ENCODE measurements at regions not wholly inside any gene's neighbourhood (a gene's known extent, or its start where the extent isn't known, plus 50 kb on each side); places are given as distances from the start of the nearest gene placed in this dataset.

GRCh38 chr2:47656715-47657600 is 86.2 kb upstream of the KCNK12 start:
- TF ChIP-seq, protein P1, sequence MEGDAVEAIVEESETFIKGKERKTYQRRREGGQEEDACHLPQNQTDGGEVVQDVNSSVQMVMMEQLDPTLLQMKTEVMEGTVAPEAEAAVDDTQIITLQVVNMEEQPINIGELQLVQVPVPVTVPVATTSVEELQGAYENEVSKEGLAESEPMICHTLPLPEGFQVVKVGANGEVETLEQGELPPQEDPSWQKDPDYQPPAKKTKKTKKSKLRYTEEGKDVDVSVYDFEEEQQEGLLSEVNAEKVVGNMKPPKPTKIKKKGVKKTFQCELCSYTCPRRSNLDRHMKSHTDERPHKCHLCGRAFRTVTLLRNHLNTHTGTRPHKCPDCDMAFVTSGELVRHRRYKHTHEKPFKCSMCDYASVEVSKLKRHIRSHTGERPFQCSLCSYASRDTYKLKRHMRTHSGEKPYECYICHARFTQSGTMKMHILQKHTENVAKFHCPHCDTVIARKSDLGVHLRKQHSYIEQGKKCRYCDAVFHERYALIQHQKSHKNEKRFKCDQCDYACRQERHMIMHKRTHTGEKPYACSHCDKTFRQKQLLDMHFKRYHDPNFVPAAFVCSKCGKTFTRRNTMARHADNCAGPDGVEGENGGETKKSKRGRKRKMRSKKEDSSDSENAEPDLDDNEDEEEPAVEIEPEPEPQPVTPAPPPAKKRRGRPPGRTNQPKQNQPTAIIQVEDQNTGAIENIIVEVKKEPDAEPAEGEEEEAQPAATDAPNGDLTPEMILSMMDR (IDR thresholded peaks at IDR 0.05), result no peak
- no peak for TF ChIP-seq POLR2AphosphoS5 (IDR thresholded peaks at IDR 0.05)
